ENCODE measurements at regions not wholly inside any gene's neighbourhood (a gene's known extent, or its start where the extent isn't known, plus 50 kb on each side); places are given as distances from the start of the nearest gene placed in this dataset.
"Not testable (repeated sequence)": the region's sequence is repeated elsewhere in the genome, so short reads cannot be mapped to it uniquely, and the experiment has no call there.

- not testable (repeated sequence) for H3K36me3 Mint-ChIP-seq; DNase-seq; H3K4me1 Mint-ChIP-seq; H3K27me3 Mint-ChIP-seq (ENCODE audit: low read depth in 3 of 3); H3K27ac Mint-ChIP-seq; H3K4me3 Mint-ChIP-seq; H3K9me3 Mint-ChIP-seq
Measured at GRCh38 chr6:58055465-58056176, 738.2 kb downstream of the PRIM2 start.

GRCh38 chr6:58059701-58060100 is 742.3 kb downstream of the PRIM2 start:
- not testable (repeated sequence) for H3K36me3 Mint-ChIP-seq, H3K4me1 Mint-ChIP-seq
- H3K9me3 Mint-ChIP-seq = peaks cover 0 to 12% (median 2%) of the 10 kb centered on the region in 6 donors

GRCh38 chr6:58063542-58063941 is 746.1 kb downstream of the PRIM2 start:
- DNase-seq; H3K9me3 Mint-ChIP-seq; H3K4me3 Mint-ChIP-seq; H3K27me3 Mint-ChIP-seq (ENCODE audit: low read depth in 3 of 3); H3K36me3 Mint-ChIP-seq; H3K4me1 Mint-ChIP-seq; H3K27ac Mint-ChIP-seq: not testable (repeated sequence)

More at GRCh38 chr6:58059701-58060100, 742.3 kb downstream of the PRIM2 start:
- not testable (repeated sequence) for H3K27me3 Mint-ChIP-seq (ENCODE audit: low read depth in 3 of 3); H3K27ac Mint-ChIP-seq; H3K4me3 Mint-ChIP-seq; DNase-seq

GRCh38 chr6:58067867-58068548 is 750.6 kb downstream of the PRIM2 start:
- H3K36me3 Mint-ChIP-seq; H3K27ac Mint-ChIP-seq; H3K4me1 Mint-ChIP-seq; H3K4me3 Mint-ChIP-seq; H3K27me3 Mint-ChIP-seq (ENCODE audit: low read depth in 3 of 3); H3K9me3 Mint-ChIP-seq; DNase-seq: not testable (repeated sequence)

- Mint-ChIP-seq H3K4me3 (no peak overlapping the region), H3K36me3 (no peaks in the 10 kb centered on the region), H3K9me3 (peaks cover 0 to 21% (median 4%) of the 10 kb centered on the region in 6 donors), H3K4me1 (no peaks in the 10 kb centered on the region), H3K27me3 (ENCODE audit: low read depth in 3 of 3) (peaks cover 0 to 2% (median 0%) of the 10 kb centered on the region in 3 donors), H3K27ac (no peak overlapping the region)
- no peak for DNase-seq
Measured at GRCh38 chr6:58073263-58073662, 755.8 kb downstream of the PRIM2 start.

- H3K4me1 Mint-ChIP-seq; H3K4me3 Mint-ChIP-seq; DNase-seq; H3K9me3 Mint-ChIP-seq; H3K27ac Mint-ChIP-seq; H3K36me3 Mint-ChIP-seq; H3K27me3 Mint-ChIP-seq (ENCODE audit: low read depth in 3 of 3): not testable (repeated sequence)
Measured at GRCh38 chr6:58090067-58090466, 772.6 kb downstream of the PRIM2 start.

- H3K27me3 Mint-ChIP-seq (ENCODE audit: low read depth in 3 of 3); H3K4me3 Mint-ChIP-seq; H3K36me3 Mint-ChIP-seq; DNase-seq; H3K27ac Mint-ChIP-seq; H3K4me1 Mint-ChIP-seq: not testable (repeated sequence)
- H3K9me3 Mint-ChIP-seq = peaks cover 12 to 32% (median 16%) of the 10 kb centered on the region in 6 donors
Measured at GRCh38 chr6:58097251-58097650, 779.8 kb downstream of the PRIM2 start.

GRCh38 chr6:58113960-58114359 is 796.5 kb downstream of the PRIM2 start:
- H3K36me3 Mint-ChIP-seq = no peaks in the 10 kb centered on the region
- H3K27ac Mint-ChIP-seq = no peak overlapping the region
- DNase-seq = no peak
- H3K4me3 Mint-ChIP-seq = no peak overlapping the region
- peaks cover 2 to 22% (median 10%) of the 10 kb centered on the region in 6 donors for H3K9me3 Mint-ChIP-seq
- H3K4me1 Mint-ChIP-seq = no peaks in the 10 kb centered on the region
- H3K27me3 Mint-ChIP-seq (ENCODE audit: low read depth in 3 of 3) = no peaks in the 10 kb centered on the region

GRCh38 chr6:58117162-58117561 is 799.7 kb downstream of the PRIM2 start:
- peaks cover 2 to 22% (median 10%) of the 10 kb centered on the region in 6 donors for H3K9me3 Mint-ChIP-seq
- DNase-seq; H3K27ac Mint-ChIP-seq; H3K27me3 Mint-ChIP-seq (ENCODE audit: low read depth in 3 of 3); H3K4me1 Mint-ChIP-seq; H3K4me3 Mint-ChIP-seq; H3K36me3 Mint-ChIP-seq: not testable (repeated sequence)

- not testable (repeated sequence) for H3K27me3 Mint-ChIP-seq (ENCODE audit: low read depth in 3 of 3); H3K4me1 Mint-ChIP-seq; H3K4me3 Mint-ChIP-seq; DNase-seq; H3K36me3 Mint-ChIP-seq; H3K27ac Mint-ChIP-seq
- H3K9me3 Mint-ChIP-seq = peaks cover 3 to 12% (median 6%) of the 10 kb centered on the region in 6 donors
Measured at GRCh38 chr6:58121616-58122015, 804.2 kb downstream of the PRIM2 start.

GRCh38 chr6:58123770-58124169 is 806.3 kb downstream of the PRIM2 start:
- not testable (repeated sequence) for H3K27me3 Mint-ChIP-seq (ENCODE audit: low read depth in 3 of 3); DNase-seq; H3K4me1 Mint-ChIP-seq; H3K27ac Mint-ChIP-seq; H3K4me3 Mint-ChIP-seq; H3K36me3 Mint-ChIP-seq
- H3K9me3 Mint-ChIP-seq = peaks cover 0 to 16% (median 4%) of the 10 kb centered on the region in 6 donors

GRCh38 chr6:58128549-58128948 is 811.1 kb downstream of the PRIM2 start:
- not testable (repeated sequence) for H3K27ac Mint-ChIP-seq; H3K36me3 Mint-ChIP-seq; DNase-seq; H3K4me1 Mint-ChIP-seq; H3K27me3 Mint-ChIP-seq (ENCODE audit: low read depth in 3 of 3); H3K4me3 Mint-ChIP-seq
- peaks cover 9 to 29% (median 18%) of the 10 kb centered on the region in 6 donors for H3K9me3 Mint-ChIP-seq

GRCh38 chr6:58129098-58129497 is 811.7 kb downstream of the PRIM2 start:
- not testable (repeated sequence) for H3K27me3 Mint-ChIP-seq (ENCODE audit: low read depth in 3 of 3)

GRCh38 chr6:58139746-58140145 is 822.3 kb downstream of the PRIM2 start:
- H3K36me3 Mint-ChIP-seq; H3K4me1 Mint-ChIP-seq; H3K4me3 Mint-ChIP-seq; DNase-seq; H3K27me3 Mint-ChIP-seq (ENCODE audit: low read depth in 3 of 3); H3K27ac Mint-ChIP-seq: not testable (repeated sequence)
- H3K9me3 Mint-ChIP-seq = peaks cover 0 to 15% (median 7%) of the 10 kb centered on the region in 6 donors

More at GRCh38 chr6:58129098-58129497, 811.7 kb downstream of the PRIM2 start:
- not testable (repeated sequence) for DNase-seq, H3K27ac Mint-ChIP-seq, H3K4me1 Mint-ChIP-seq, H3K36me3 Mint-ChIP-seq, H3K4me3 Mint-ChIP-seq
- H3K9me3 Mint-ChIP-seq = peaks cover 9 to 26% (median 18%) of the 10 kb centered on the region in 6 donors

GRCh38 chr6:58171025-58171424 is 853.6 kb downstream of the PRIM2 start:
- not testable (repeated sequence) for H3K36me3 Mint-ChIP-seq; H3K9me3 Mint-ChIP-seq; H3K27me3 Mint-ChIP-seq (ENCODE audit: low read depth in 3 of 3); H3K27ac Mint-ChIP-seq; H3K4me3 Mint-ChIP-seq; DNase-seq; H3K4me1 Mint-ChIP-seq
